ENCODE measurements at regions not wholly inside any gene's neighbourhood (a gene's known extent, or its start where the extent isn't known, plus 50 kb on each side); places are given as distances from the start of the nearest gene placed in this dataset.

GRCh38 chr20:52404671-52405070 lies 213.1 kb upstream of the ZFP64 start:
- no peak for TF ChIP-seq CTCF (conservative IDR thresholded peaks at IDR 0.05; ENCODE audit: control insufficient read depth, insufficient read depth, low read depth, low read length)
- no peak for DNase-seq (ENCODE audit: low read depth)
- no peak overlapping the region for H3K4me3 ChIP-seq (ENCODE audit: control insufficient read depth, low read depth, low read length)

GRCh38 chr20:52402950-52403349 lies 211.4 kb upstream of the ZFP64 start:
- no peak overlapping the region for H3K4me3 ChIP-seq (ENCODE audit: control insufficient read depth, low read depth, low read length)
- no peak for TF ChIP-seq CTCF (conservative IDR thresholded peaks at IDR 0.05; ENCODE audit: control insufficient read depth, insufficient read depth, low read depth, low read length)
- DNase-seq (ENCODE audit: low read depth): no peak

- H3K4me3 ChIP-seq (ENCODE audit: control insufficient read depth, low read depth, low read length): no peak overlapping the region
- DNase-seq (ENCODE audit: low read depth): no peak
- no peak for TF ChIP-seq CTCF (conservative IDR thresholded peaks at IDR 0.05; ENCODE audit: control insufficient read depth, insufficient read depth, low read depth, low read length)
These were observed 210.9 kb upstream of the ZFP64 start for GRCh38 chr20:52402514-52402913.

- no peak overlapping the region for H3K4me3 ChIP-seq (ENCODE audit: control insufficient read depth, low read depth, low read length)
- DNase-seq (ENCODE audit: low read depth): no peak
- TF ChIP-seq CTCF (conservative IDR thresholded peaks at IDR 0.05; ENCODE audit: control insufficient read depth, insufficient read depth, low read depth, low read length): no peak
These were observed 209.9 kb upstream of the ZFP64 start for GRCh38 chr20:52401431-52401830.

- no peak for DNase-seq (ENCODE audit: low read depth)
- no peak for TF ChIP-seq CTCF (conservative IDR thresholded peaks at IDR 0.05; ENCODE audit: control insufficient read depth, insufficient read depth, low read depth, low read length)
- H3K4me3 ChIP-seq (ENCODE audit: control insufficient read depth, low read depth, low read length): no peak overlapping the region
These were observed 207.8 kb upstream of the ZFP64 start for GRCh38 chr20:52399352-52399751.

- DNase-seq (ENCODE audit: low read depth): no peak
- H3K4me3 ChIP-seq (ENCODE audit: control insufficient read depth, low read depth, low read length): no peak overlapping the region
- TF ChIP-seq CTCF (conservative IDR thresholded peaks at IDR 0.05; ENCODE audit: control insufficient read depth, insufficient read depth, low read depth, low read length): no peak
These were observed 198.0 kb upstream of the ZFP64 start for GRCh38 chr20:52389606-52390005.

- DNase-seq (ENCODE audit: low read depth): no peak
- no peak overlapping the region for H3K4me3 ChIP-seq (ENCODE audit: control insufficient read depth, low read depth, low read length)
- no peak for TF ChIP-seq CTCF (conservative IDR thresholded peaks at IDR 0.05; ENCODE audit: control insufficient read depth, insufficient read depth, low read depth, low read length)
These were observed 192.5 kb upstream of the ZFP64 start for GRCh38 chr20:52383995-52384621.
